ENCODE measurements at regions not wholly inside any gene's neighbourhood (a gene's known extent, or its start where the extent isn't known, plus 50 kb on each side); places are given as distances from the start of the nearest gene placed in this dataset.
"Not testable (repeated sequence)": the region's sequence is repeated elsewhere in the genome, so short reads cannot be mapped to it uniquely, and the experiment has no call there.

DNA sequence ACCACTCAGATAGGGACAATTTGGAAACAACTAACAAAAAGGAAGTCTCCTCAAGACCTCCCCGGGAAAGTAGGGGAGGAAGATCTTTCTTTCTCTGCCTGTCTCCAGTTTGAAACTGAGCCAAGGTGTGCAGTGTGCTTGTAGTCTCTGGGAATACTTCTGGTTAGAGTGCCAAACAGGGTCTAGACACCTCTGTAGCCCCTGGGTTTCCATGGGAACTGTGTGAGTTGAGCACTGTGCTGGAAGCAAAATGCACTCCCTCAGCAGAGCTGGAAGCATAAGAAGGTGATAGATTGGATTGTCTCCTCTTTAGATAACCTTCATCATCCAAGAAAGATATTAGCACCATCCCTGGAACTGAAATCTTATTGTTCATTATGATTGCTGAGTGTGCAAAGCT is 129.2 kb upstream of the TNPO1 start:
- TF ChIP-seq, protein P1, sequence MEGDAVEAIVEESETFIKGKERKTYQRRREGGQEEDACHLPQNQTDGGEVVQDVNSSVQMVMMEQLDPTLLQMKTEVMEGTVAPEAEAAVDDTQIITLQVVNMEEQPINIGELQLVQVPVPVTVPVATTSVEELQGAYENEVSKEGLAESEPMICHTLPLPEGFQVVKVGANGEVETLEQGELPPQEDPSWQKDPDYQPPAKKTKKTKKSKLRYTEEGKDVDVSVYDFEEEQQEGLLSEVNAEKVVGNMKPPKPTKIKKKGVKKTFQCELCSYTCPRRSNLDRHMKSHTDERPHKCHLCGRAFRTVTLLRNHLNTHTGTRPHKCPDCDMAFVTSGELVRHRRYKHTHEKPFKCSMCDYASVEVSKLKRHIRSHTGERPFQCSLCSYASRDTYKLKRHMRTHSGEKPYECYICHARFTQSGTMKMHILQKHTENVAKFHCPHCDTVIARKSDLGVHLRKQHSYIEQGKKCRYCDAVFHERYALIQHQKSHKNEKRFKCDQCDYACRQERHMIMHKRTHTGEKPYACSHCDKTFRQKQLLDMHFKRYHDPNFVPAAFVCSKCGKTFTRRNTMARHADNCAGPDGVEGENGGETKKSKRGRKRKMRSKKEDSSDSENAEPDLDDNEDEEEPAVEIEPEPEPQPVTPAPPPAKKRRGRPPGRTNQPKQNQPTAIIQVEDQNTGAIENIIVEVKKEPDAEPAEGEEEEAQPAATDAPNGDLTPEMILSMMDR (conservative IDR thresholded peaks at IDR 0.05; ENCODE audit: control insufficient read depth, insufficient read depth, low read depth, low read length) = no peak
- H3K4me3 ChIP-seq (ENCODE audit: control insufficient read depth, low read depth, low read length) = no peak overlapping the region
- DNase-seq (ENCODE audit: low read depth) = no peak

DNA sequence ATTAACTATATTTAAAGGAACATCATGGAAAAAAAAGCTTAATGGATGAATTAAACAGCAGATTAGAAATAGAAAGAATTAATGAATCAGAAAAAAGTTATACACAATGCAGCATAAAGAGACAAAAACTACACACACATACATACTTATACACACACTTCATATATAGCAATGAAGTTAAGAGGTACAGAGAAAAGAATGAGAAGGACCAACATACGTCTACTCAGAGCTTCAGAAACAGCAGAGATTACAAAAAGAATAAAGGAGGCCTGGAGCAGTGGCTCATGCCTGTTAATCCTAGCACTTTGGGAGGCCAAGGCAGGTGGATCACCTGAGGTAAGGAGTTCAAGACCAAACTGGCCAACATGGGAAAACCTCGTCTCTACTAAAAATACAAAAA is 133.9 kb upstream of the TNPO1 start:
- no peak for DNase-seq (ENCODE audit: low read depth)
- TF ChIP-seq, protein P1 (conservative IDR thresholded peaks at IDR 0.05; ENCODE audit: control insufficient read depth, insufficient read depth, low read depth, low read length) = no peak
- no peak overlapping the region for H3K4me3 ChIP-seq (ENCODE audit: control insufficient read depth, low read depth, low read length)

DNA sequence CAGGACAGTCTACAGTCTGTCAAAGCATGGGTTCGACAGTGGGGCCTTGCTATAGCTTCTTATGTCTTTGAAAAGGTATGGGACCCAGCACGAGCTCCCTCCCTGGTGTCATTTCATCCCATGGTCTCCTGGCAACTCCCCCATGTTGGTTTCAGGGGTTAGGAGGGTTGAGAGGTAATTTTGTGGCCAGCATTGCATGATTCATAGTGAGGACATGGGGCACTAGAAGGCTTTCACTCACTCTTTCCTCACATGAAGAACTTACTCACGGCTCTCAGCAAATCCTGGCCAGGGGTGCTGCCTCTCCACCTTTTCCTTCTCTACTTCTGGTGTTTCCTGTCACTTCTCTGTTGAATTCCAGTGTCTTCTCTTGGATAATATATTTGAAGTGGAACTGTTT is 134.7 kb upstream of the TNPO1 start:
- no peak for DNase-seq (ENCODE audit: low read depth)
- H3K4me3 ChIP-seq (ENCODE audit: control insufficient read depth, low read depth, low read length) = no peak overlapping the region
- TF ChIP-seq, protein P1 (conservative IDR thresholded peaks at IDR 0.05; ENCODE audit: control insufficient read depth, insufficient read depth, low read depth, low read length) = no peak

DNA sequence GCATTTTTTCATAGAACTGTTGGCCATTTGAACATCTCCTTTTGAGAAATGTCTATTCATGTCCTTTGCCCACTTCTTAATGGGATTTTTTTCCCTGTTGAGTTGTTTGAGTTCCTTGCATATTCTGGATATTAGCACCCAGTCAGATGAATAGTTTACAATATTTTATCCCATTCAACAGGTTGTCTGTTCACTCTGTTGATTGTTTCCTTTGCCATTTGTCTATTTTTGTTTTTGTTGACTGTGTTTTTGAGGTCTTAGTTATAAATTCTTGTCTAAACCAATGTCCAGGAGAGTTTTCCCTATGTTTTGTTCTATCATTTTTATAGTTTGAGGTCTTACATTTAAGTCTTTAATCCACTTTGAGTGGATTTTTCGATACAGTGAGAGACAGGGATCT is 139.0 kb upstream of the TNPO1 start:
- DNase-seq (ENCODE audit: low read depth) = no peak
- TF ChIP-seq, protein P1 (conservative IDR thresholded peaks at IDR 0.05; ENCODE audit: control insufficient read depth, insufficient read depth, low read depth, low read length) = no peak
- no peak overlapping the region for H3K4me3 ChIP-seq (ENCODE audit: control insufficient read depth, low read depth, low read length)

DNA sequence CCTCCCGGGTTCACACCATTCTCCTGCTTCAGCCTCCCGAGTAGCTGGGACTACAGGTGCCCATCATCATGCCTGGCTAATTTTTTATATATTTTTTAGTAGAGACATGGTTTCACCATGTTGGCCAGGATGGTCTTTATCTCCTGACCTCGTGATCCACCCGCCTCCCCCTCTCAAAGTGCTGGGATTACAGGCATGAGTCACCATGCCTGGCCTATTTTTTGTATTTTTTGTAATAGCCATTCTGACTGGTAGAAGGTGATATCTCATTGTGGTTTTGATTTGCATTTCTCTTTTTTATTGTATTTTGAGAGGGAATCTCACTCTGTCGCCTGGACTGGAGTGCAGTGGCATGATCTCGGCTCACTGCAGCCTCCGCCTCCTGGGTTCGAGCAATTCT is 139.6 kb upstream of the TNPO1 start:
- H3K4me3 ChIP-seq (ENCODE audit: control insufficient read depth, low read depth, low read length); DNase-seq (ENCODE audit: low read depth): not testable (repeated sequence)

DNA sequence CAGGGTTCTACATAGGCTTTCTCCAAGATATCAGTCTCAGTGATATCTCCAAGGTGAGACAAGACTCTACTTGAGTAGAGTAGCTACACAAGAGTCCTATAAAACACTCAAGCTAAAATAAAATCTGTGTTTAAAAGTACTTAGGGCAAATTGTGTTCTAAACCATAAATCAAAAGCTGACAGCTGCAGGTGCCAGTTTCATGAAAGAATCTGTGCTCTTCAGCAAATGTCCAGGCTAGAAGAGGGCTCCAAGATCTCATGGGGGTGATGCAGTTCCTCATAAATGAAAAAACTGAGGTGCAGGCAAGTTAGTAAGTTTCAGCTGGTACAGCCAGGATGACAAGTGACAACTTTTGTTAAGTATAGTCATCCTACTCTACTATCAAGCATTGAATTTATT is 142.8 kb upstream of the TNPO1 start:
- no peak for DNase-seq (ENCODE audit: low read depth)
- no peak overlapping the region for H3K4me3 ChIP-seq (ENCODE audit: control insufficient read depth, low read depth, low read length)
- TF ChIP-seq, protein P1 (conservative IDR thresholded peaks at IDR 0.05; ENCODE audit: control insufficient read depth, insufficient read depth, low read depth, low read length) = no peak

DNA sequence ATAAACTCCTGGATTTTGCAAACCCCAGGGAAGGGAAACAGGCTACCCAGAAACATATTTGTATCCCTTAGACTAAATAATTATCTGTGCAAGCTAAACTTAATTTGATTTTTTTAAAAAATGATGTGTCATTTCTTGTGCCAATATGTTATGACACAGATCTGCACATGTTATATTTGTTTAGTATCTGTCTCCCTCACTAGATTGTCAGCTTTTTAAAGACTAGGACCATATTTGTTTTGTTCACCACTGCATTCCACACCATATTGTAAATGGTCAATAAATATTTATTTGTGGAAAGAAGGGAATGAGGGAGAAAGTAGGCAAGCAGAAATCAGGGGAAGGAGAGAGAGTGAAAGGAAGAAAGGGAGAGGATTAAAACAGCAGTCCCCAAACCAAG is 143.3 kb upstream of the TNPO1 start:
- no peak for DNase-seq (ENCODE audit: low read depth)
- no peak overlapping the region for H3K4me3 ChIP-seq (ENCODE audit: control insufficient read depth, low read depth, low read length)
- TF ChIP-seq, protein P1 (conservative IDR thresholded peaks at IDR 0.05; ENCODE audit: control insufficient read depth, insufficient read depth, low read depth, low read length) = no peak
